ENCODE measurements at regions not wholly inside any gene's neighbourhood (a gene's known extent, or its start where the extent isn't known, plus 50 kb on each side); places are given as distances from the start of the nearest gene placed in this dataset.

DNA sequence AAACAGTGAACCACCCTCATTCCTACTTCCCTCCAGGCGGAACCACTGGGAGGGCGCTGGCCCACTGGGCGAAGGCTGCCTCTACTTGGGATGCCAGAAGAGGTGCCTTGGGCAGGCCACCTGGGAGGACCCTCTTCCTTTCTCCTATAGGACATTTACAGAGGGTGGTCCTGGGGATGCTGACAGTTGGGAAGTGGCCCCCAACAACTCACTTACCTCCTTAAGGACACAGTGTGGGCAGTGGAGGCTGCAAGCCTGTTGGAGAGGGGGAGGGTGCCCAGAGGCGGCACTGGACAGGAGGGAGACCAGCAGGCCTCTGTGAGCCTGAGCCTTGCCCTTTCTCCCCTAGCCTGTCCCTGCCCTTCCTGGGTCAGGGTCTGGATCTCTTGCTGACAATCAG lies 346.4 kb upstream of the HS6ST1 start:
- Histone ChIP-seq H3K4me3 (ENCODE audit: control insufficient read depth in 2 of 3, extremely low read depth in 1 of 3, insufficient read depth in 2 of 3, low read depth in 1 of 3, low read length in 3 of 3) (no peak overlapping the region), H3K4me1 (ENCODE audit: control insufficient read depth, extremely low read depth, insufficient read depth, low read length) (no peaks in the 10 kb centered on the region), H4K20me1 (ENCODE audit: control insufficient read depth, extremely low read depth, insufficient read depth, low read length) (no peaks in the 10 kb centered on the region), H3K27ac (ENCODE audit: control insufficient read depth, insufficient read depth, low read length) (no peak overlapping the region), H3K9me1 (ENCODE audit: control insufficient read depth, extremely low read depth, insufficient read depth, low read length) (no peaks in the 10 kb centered on the region), H3K9me3 (ENCODE audit: control insufficient read depth, low read depth, low read length) (no peaks in the 10 kb centered on the region), H3K4me2 (ENCODE audit: control insufficient read depth, extremely low read depth, insufficient read depth, low read depth, low read length) (no peak overlapping the region), H3K27me3 (ENCODE audit: control insufficient read depth, extremely low read depth, insufficient read depth, low read length) (no peaks in the 10 kb centered on the region), H2AFZ (ENCODE audit: control insufficient read depth, low read length) (no peak overlapping the region), H3K9ac (ENCODE audit: control insufficient read depth, extremely low read depth, insufficient read depth, low read length) (no peak overlapping the region), H3K79me2 (ENCODE audit: control insufficient read depth, insufficient read depth, low read length) (no peaks in the 10 kb centered on the region), H3K36me3 (ENCODE audit: control insufficient read depth in 2 of 2, extremely low read depth in 1 of 2, insufficient read depth in 2 of 2, low read length in 2 of 2) (no peaks in the 10 kb centered on the region)
- DNase-seq (ENCODE audit: low read depth, low spot score) (no peak), FAIRE-seq (no peak)
- TF ChIP-seq, protein P1, sequence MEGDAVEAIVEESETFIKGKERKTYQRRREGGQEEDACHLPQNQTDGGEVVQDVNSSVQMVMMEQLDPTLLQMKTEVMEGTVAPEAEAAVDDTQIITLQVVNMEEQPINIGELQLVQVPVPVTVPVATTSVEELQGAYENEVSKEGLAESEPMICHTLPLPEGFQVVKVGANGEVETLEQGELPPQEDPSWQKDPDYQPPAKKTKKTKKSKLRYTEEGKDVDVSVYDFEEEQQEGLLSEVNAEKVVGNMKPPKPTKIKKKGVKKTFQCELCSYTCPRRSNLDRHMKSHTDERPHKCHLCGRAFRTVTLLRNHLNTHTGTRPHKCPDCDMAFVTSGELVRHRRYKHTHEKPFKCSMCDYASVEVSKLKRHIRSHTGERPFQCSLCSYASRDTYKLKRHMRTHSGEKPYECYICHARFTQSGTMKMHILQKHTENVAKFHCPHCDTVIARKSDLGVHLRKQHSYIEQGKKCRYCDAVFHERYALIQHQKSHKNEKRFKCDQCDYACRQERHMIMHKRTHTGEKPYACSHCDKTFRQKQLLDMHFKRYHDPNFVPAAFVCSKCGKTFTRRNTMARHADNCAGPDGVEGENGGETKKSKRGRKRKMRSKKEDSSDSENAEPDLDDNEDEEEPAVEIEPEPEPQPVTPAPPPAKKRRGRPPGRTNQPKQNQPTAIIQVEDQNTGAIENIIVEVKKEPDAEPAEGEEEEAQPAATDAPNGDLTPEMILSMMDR (optimal IDR thresholded peaks at IDR 0.05 in 1 of 3, IDR thresholded peaks at IDR 0.05 in 1 of 3, conservative IDR thresholded peaks at IDR 0.05 in 1 of 3; ENCODE audit: extremely low read depth in 1 of 3, insufficient read depth in 2 of 3, low read length in 3 of 3) = no peak
- TF ChIP-seq EZH2 (IDR thresholded peaks at IDR 0.05; ENCODE audit: low read length) = no peak
- dilution Hi-C loops (cut with MboI; ENCODE audit: extremely low pct_ligation_motif_present, low sequenced_read_pairs) = no loop called here

DNA sequence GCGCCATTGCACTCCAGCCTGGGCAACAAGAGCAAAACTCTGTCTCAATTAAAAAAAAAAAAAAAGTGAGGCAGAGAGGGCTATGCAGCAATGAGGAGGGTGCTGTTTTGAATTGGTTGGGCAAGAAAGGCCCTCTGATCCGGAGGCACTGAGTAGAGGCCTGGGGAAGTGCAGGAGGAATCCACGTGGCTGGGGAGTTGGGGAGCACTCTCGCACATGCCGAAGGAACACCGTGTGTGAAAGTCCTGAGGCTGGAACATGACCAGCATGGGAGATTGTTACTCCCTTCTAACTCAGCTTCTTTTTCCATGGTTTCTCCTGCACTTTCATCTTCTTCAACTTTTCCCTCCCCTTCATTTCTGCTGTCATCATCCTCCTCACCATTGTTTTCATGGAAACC lies 347.9 kb upstream of the HS6ST1 start:
- H3K27ac ChIP-seq (ENCODE audit: control insufficient read depth, insufficient read depth, low read length) = no peak overlapping the region
- dilution Hi-C loops (cut with MboI; ENCODE audit: extremely low pct_ligation_motif_present, low sequenced_read_pairs) = no loop called here
- no peak overlapping the region for H3K4me2 ChIP-seq (ENCODE audit: control insufficient read depth, extremely low read depth, insufficient read depth, low read depth, low read length)
- H3K9ac ChIP-seq (ENCODE audit: control insufficient read depth, extremely low read depth, insufficient read depth, low read length) = no peak overlapping the region
- H2AFZ ChIP-seq (ENCODE audit: control insufficient read depth, low read length) = no peak overlapping the region
- no peak overlapping the region for H3K4me3 ChIP-seq (ENCODE audit: control insufficient read depth in 2 of 3, extremely low read depth in 1 of 3, insufficient read depth in 2 of 3, low read depth in 1 of 3, low read length in 3 of 3)
- no peak for TF ChIP-seq EZH2 (IDR thresholded peaks at IDR 0.05; ENCODE audit: low read length)
- TF ChIP-seq, protein P1 (optimal IDR thresholded peaks at IDR 0.05 in 1 of 3, IDR thresholded peaks at IDR 0.05 in 1 of 3, conservative IDR thresholded peaks at IDR 0.05 in 1 of 3; ENCODE audit: extremely low read depth in 1 of 3, insufficient read depth in 2 of 3, low read length in 3 of 3) = no peak
- H3K36me3 ChIP-seq (ENCODE audit: control insufficient read depth in 2 of 2, extremely low read depth in 1 of 2, insufficient read depth in 2 of 2, low read length in 2 of 2) = no peaks in the 10 kb centered on the region
- H3K9me3 ChIP-seq (ENCODE audit: control insufficient read depth, low read depth, low read length) = no peaks in the 10 kb centered on the region
- DNase-seq (ENCODE audit: low read depth, low spot score) (no peak), FAIRE-seq (no peak)
- no peaks in the 10 kb centered on the region for H4K20me1 ChIP-seq (ENCODE audit: control insufficient read depth, extremely low read depth, insufficient read depth, low read length)
- H3K9me1 ChIP-seq (ENCODE audit: control insufficient read depth, extremely low read depth, insufficient read depth, low read length) = no peaks in the 10 kb centered on the region
- H3K4me1 ChIP-seq (ENCODE audit: control insufficient read depth, extremely low read depth, insufficient read depth, low read length) = no peaks in the 10 kb centered on the region
- H3K79me2 ChIP-seq (ENCODE audit: control insufficient read depth, insufficient read depth, low read length) = no peaks in the 10 kb centered on the region
- H3K27me3 ChIP-seq (ENCODE audit: control insufficient read depth, extremely low read depth, insufficient read depth, low read length) = no peaks in the 10 kb centered on the region
